ENCODE measurements at regions not wholly inside any gene's neighbourhood (a gene's known extent, or its start where the extent isn't known, plus 50 kb on each side); places are given as distances from the start of the nearest gene placed in this dataset.

GRCh38 chr9:1871626-1872419 lies 143.3 kb upstream of the SMARCA2 start:
- H3K79me2 ChIP-seq = no peaks in the 10 kb centered on the region
- H3K4me3 ChIP-seq (ENCODE audit: low read depth, low read length) = no peak overlapping the region
- H3K4me1 ChIP-seq = no peaks in the 10 kb centered on the region
- H3K4me2 ChIP-seq (ENCODE audit: low read length) = no peak overlapping the region
- no peak overlapping the region for H3K27ac ChIP-seq
- H3K9ac ChIP-seq = no peak overlapping the region
- TF ChIP-seq CTCF (IDR thresholded peaks at IDR 0.05) = no peak
- no peaks in the 10 kb centered on the region for H3K27me3 ChIP-seq (ENCODE audit: control insufficient read depth, insufficient read depth, low read length)
- H2AFZ ChIP-seq = no peak overlapping the region
- no peaks in the 10 kb centered on the region for H3K36me3 ChIP-seq (ENCODE audit: control insufficient read depth, insufficient read depth, low read length)
- H3K9me3 ChIP-seq (ENCODE audit: control insufficient read depth, low read length) = no peaks in the 10 kb centered on the region

- Histone ChIP-seq H2AFZ (no peak overlapping the region), H3K36me3 (ENCODE audit: control insufficient read depth, insufficient read depth, low read length) (no peaks in the 10 kb centered on the region), H3K4me1 (no peaks in the 10 kb centered on the region), H3K9ac (no peak overlapping the region), H3K27ac (no peak overlapping the region), H3K9me3 (ENCODE audit: control insufficient read depth, low read length) (no peaks in the 10 kb centered on the region), H3K27me3 (ENCODE audit: control insufficient read depth, insufficient read depth, low read length) (no peaks in the 10 kb centered on the region), H3K4me2 (ENCODE audit: low read length) (no peak overlapping the region), H3K79me2 (no peaks in the 10 kb centered on the region), H3K4me3 (ENCODE audit: low read depth, low read length) (no peak overlapping the region)
- no peak for TF ChIP-seq CTCF (IDR thresholded peaks at IDR 0.05)
These were observed 139.8 kb upstream of the SMARCA2 start for GRCh38 chr9:1875251-1875851.

- no peak overlapping the region for H3K4me2 ChIP-seq (ENCODE audit: low read length)
- H3K9ac ChIP-seq = no peak overlapping the region
- H3K79me2 ChIP-seq = no peaks in the 10 kb centered on the region
- H3K27me3 ChIP-seq (ENCODE audit: control insufficient read depth, insufficient read depth, low read length) = no peaks in the 10 kb centered on the region
- no peaks in the 10 kb centered on the region for H3K9me3 ChIP-seq (ENCODE audit: control insufficient read depth, low read length)
- no peaks in the 10 kb centered on the region for H3K4me1 ChIP-seq
- H3K36me3 ChIP-seq (ENCODE audit: control insufficient read depth, insufficient read depth, low read length) = no peaks in the 10 kb centered on the region
- no peak overlapping the region for H2AFZ ChIP-seq
- no peak for TF ChIP-seq CTCF (IDR thresholded peaks at IDR 0.05)
- H3K27ac ChIP-seq = no peak overlapping the region
- H3K4me3 ChIP-seq (ENCODE audit: low read depth, low read length) = no peak overlapping the region
These were observed 139.2 kb upstream of the SMARCA2 start for GRCh38 chr9:1875921-1876448.

DNA sequence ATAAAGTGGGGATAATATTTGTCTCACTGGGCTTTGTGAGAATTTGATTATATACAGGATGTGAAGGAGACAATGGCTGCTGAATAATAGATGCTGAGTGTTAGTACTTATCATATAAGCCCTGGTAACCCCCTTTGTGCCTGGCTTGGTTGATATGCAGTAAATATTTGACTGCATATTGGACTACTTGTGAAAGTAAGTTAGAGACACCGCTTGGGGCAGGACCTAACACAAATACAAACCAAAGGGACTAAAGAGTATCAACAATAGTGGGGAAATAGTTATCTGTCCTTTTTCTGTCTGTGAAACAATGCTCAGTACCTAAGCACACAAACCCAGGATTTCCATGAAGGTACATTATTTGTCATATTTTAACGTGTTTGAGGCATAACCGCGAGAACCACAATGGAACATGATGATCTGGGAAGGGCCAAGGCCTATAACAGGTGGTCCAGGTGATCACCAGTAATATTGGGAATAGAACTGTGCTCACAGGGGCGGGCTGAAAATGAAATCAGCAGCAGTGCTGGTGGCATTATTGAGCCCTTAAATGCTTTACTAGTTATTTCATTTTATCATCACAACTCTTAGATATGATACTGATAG lies 138.2 kb upstream of the SMARCA2 start:
- Histone ChIP-seq H3K36me3 (ENCODE audit: control insufficient read depth, insufficient read depth, low read length) (no peaks in the 10 kb centered on the region), H3K27me3 (ENCODE audit: control insufficient read depth, insufficient read depth, low read length) (no peaks in the 10 kb centered on the region), H3K4me1 (no peaks in the 10 kb centered on the region), H3K4me2 (ENCODE audit: low read length) (no peak overlapping the region), H3K9me3 (ENCODE audit: control insufficient read depth, low read length) (no peaks in the 10 kb centered on the region), H3K9ac (no peak overlapping the region), H3K4me3 (ENCODE audit: low read depth, low read length) (no peak overlapping the region), H3K79me2 (no peaks in the 10 kb centered on the region), H3K27ac (no peak overlapping the region), H2AFZ (no peak overlapping the region)
- TF ChIP-seq CTCF (IDR thresholded peaks at IDR 0.05) = no peak

Data from parathyroid adenoma (tissue), 2 donors.